ENCODE measurements at regions not wholly inside any gene's neighbourhood (a gene's known extent, or its start where the extent isn't known, plus 50 kb on each side); places are given as distances from the start of the nearest gene placed in this dataset.

DNA sequence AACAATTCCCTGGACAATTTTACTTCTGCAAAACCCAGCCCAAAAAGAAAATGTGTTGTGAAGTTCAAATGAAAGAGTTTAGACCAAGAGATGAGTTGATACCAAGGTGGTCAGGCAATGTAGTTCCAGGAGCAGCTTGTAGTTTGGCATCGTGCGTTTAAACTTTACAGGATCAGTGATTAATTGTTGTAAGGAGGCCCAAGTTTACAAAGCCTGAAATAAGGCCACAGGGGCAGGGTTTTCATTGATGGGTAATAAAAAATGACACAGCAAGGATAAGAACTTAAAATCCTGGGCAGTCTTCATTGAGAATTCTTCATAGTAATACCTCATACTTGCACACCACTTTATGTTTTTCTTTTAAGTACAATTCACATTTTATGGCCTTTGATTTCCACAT, 463.9 kb upstream of the HNRNPA3 start:
- TF ChIP-seq CTCF (conservative IDR thresholded peaks at IDR 0.05 in 1 of 2, IDR thresholded peaks at IDR 0.05 in 1 of 2; ENCODE audit: extremely low read depth in 1 of 2, insufficient read depth in 1 of 2, low read depth in 1 of 2, low read length in 2 of 2) (no peak), EZH2 (IDR thresholded peaks at IDR 0.05; ENCODE audit: borderline replicate concordance, low read length) (no peak)
